ENCODE measurements at regions not wholly inside any gene's neighbourhood (a gene's known extent, or its start where the extent isn't known, plus 50 kb on each side); places are given as distances from the start of the nearest gene placed in this dataset.
A peak's percentile ranks its signal among the peaks of the same experiment; 100 is the strongest.

GRCh38 chr10:113259576-113260226 is 293.2 kb upstream of the HABP2 start:
- no peak for DNase-seq

- DNase-seq: peak in 1 of 2 donors; percentile 15
Observed at GRCh38 chr10:113261161-113261560, 291.7 kb upstream of the HABP2 start.

- peak in 1 of 2 donors; percentile 78 for DNase-seq
Observed at GRCh38 chr10:113261611-113262091, 291.2 kb upstream of the HABP2 start.

GRCh38 chr10:113263056-113263455 is 289.8 kb upstream of the HABP2 start:
- DNase-seq: no peak

GRCh38 chr10:113264333-113265131 is 288.3 kb upstream of the HABP2 start:
- no peak for DNase-seq

GRCh38 chr10:113266147-113266546 is 286.7 kb upstream of the HABP2 start:
- DNase-seq: no peak

GRCh38 chr10:113267619-113268562 is 285.0 kb upstream of the HABP2 start:
- peak in 1 of 2 donors; percentile 32 for DNase-seq

- no peak for DNase-seq
Observed at GRCh38 chr10:113269333-113269732, 283.5 kb upstream of the HABP2 start.

- DNase-seq: no peak
Observed at GRCh38 chr10:113272511-113272910, 280.3 kb upstream of the HABP2 start.

- DNase-seq: peak; percentile 36 to 76
Observed at GRCh38 chr10:113273181-113274163, 279.4 kb upstream of the HABP2 start.

- DNase-seq: no peak
Observed at GRCh38 chr10:113274176-113274829, 278.6 kb upstream of the HABP2 start.

- no peak for DNase-seq
Observed at GRCh38 chr10:113278221-113278620, 274.6 kb upstream of the HABP2 start.

- no peak for DNase-seq
Observed at GRCh38 chr10:113278664-113279063, 274.2 kb upstream of the HABP2 start.

- no peak for DNase-seq
Observed at GRCh38 chr10:113279262-113279661, 273.6 kb upstream of the HABP2 start.

- DNase-seq: no peak
Observed at GRCh38 chr10:113282564-113282963, 270.3 kb upstream of the HABP2 start.

- DNase-seq: no peak
Observed at GRCh38 chr10:113283189-113283588, 269.7 kb upstream of the HABP2 start.

- DNase-seq: no peak
Observed at GRCh38 chr10:113284635-113285034, 268.2 kb upstream of the HABP2 start.

- no peak for DNase-seq
Observed at GRCh38 chr10:113285305-113285704, 267.5 kb upstream of the HABP2 start.

- no peak for DNase-seq
Observed at GRCh38 chr10:113287592-113287991, 265.3 kb upstream of the HABP2 start.

GRCh38 chr10:113290137-113290536 is 262.7 kb upstream of the HABP2 start:
- DNase-seq: no peak

- DNase-seq: no peak
Observed at GRCh38 chr10:113291413-113291812, 261.4 kb upstream of the HABP2 start.

All from bone marrow (tissue), 2 donors.